SK-N-SH (cell line): ENCODE measurements at regions not wholly inside any gene's neighbourhood (a gene's known extent, or its start where the extent isn't known, plus 50 kb on each side); places are given as distances from the start of the nearest gene placed in this dataset.

Source experiments
- CTCF ChIA-PET: fragments of 300-600, 350-600 bp; formaldehyde crosslinking; extraction: SDS; loops from one replicate; lab custom pipeline; 2021; lab: Yijun Ruan, JAX
- POLR2A ChIA-PET: fragments of 350-600 bp; sonication (Branson Sonifier 250); formaldehyde crosslinking; extraction: SDS; loops from one replicate; lab custom pipeline; 2020; ENCODE audit warnings: antibody characterized with exemption, inconsistent platforms; lab: Yijun Ruan, JAX
- DNase-seq: peaks from one replicate; pipeline ENCODE4 v3.0.0; 2012
- H2AFZ ChIP-seq: fragments of 200-600 bp; sonication (generic); 2 replicates; pipeline ENCODE4 v1.8.1; 2016; ENCODE audit warnings: antibody characterized with exemption, mild to moderate bottlenecking, low read depth
- H3F3A ChIP-seq: fragments of 200-600 bp; sonication (generic); replicated peaks from 2 replicates; pipeline ENCODE3; 2016; ENCODE audit warnings: antibody characterized with exemption, mild to moderate bottlenecking; ENCODE audit not compliant: insufficient read depth
- H3K27ac ChIP-seq, 2 experiments: fragments of 200-500 bp in 1 of 2; fragments of 200-600 bp in 1 of 2; sonication (Bioruptor generic) in 1 of 2; sonication (generic), shearing (Covaris generic) in 1 of 2; 2 replicates each; pipeline versions ENCODE4 v1.5.1 to v1.6.1; 2014 to 2016; ENCODE audit warnings: low read depth in 2 of 2, inconsistent platforms in 1 of 2, low read length in 1 of 2, mild to moderate bottlenecking in 1 of 2, mixed read lengths in 1 of 2
- H3K27me3 ChIP-seq: fragments of 200-600 bp; sonication (generic), shearing (Covaris generic); 2 replicates; pipeline ENCODE4 v1.6.1; 2016; ENCODE audit warnings: mixed run types; ENCODE audit not compliant: insufficient read depth
- H3K36me3 ChIP-seq, 2 experiments: fragments of 200-500 bp in 1 of 2; fragments of 200-600 bp in 1 of 2; sonication (Bioruptor generic) in 1 of 2; sonication (generic) in 1 of 2; replicated peaks in 1 of 2; 2 replicates each; pipeline versions ENCODE3 to v1.5.1; 2014 to 2016; ENCODE audit warnings: low read length in 1 of 2, mild to moderate bottlenecking in 1 of 2; ENCODE audit not compliant: insufficient read depth in 2 of 2, control insufficient read depth in 1 of 2
- H3K4me1 ChIP-seq, 2 experiments: fragments of 200-500 bp in 1 of 2; fragments of 200-600 bp in 1 of 2; sonication (Bioruptor generic) in 1 of 2; sonication (generic), shearing (Covaris generic) in 1 of 2; 2 replicates each; pipeline versions ENCODE4 v1.5.1 to v1.6.1; 2014 to 2016; ENCODE audit warnings: low read depth in 1 of 2, low read length in 1 of 2, mixed run types in 1 of 2; ENCODE audit not compliant: insufficient read depth in 2 of 2, control insufficient read depth in 1 of 2
- H3K4me2 ChIP-seq: fragments of 200-600 bp; sonication (generic), shearing (Covaris generic); 2 replicates; pipeline ENCODE4 v1.6.1; 2017; ENCODE audit warnings: mixed run types
- H3K4me3 ChIP-seq, 2 experiments: fragments of 200-500 bp in 1 of 2; fragments of 200-600 bp in 1 of 2; sonication (Bioruptor generic) in 1 of 2; sonication (generic), shearing (Covaris generic) in 1 of 2; 2 replicates each; pipeline versions ENCODE4 v1.5.1 to v1.8.1; 2014 to 2016; ENCODE audit warnings: low read depth in 2 of 2, inconsistent platforms in 1 of 2, low read length in 1 of 2, mild to moderate bottlenecking in 1 of 2, mixed read lengths in 1 of 2, moderate library complexity in 1 of 2
- H3K79me2 ChIP-seq: fragments of 200-600 bp; sonication (generic); 2 replicates; pipeline ENCODE4 v1.8.1; 2017; ENCODE audit warnings: mild to moderate bottlenecking; ENCODE audit not compliant: insufficient read depth
- H3K9ac ChIP-seq: fragments of 200-600 bp; sonication (generic); 2 replicates; pipeline ENCODE4 v1.6.1; 2017; ENCODE audit warnings: mixed run types
- H3K9me2 ChIP-seq: fragments of 200-600 bp; sonication (generic); 2 replicates; pipeline ENCODE4 v1.6.1; 2017; ENCODE audit warnings: mixed run types
- H3K9me3 ChIP-seq: fragments of 200-600 bp; sonication (generic); 2 replicates; pipeline ENCODE4 v1.6.1; 2017; ENCODE audit warnings: mixed run types, mild to moderate bottlenecking, moderate library complexity
- H4K20me1 ChIP-seq: fragments of 200-600 bp; sonication (generic); 2 replicates; pipeline ENCODE4 v1.6.1; 2017; ENCODE audit warnings: mild to moderate bottlenecking, mixed run types; ENCODE audit not compliant: insufficient read depth
- CHD2 ChIP-seq: fragments of 150-350 bp; IDR thresholded peaks from 2 replicates; pipeline ENCODE4 v1.6.1; 2018; ENCODE audit warnings: low read length; ENCODE audit not compliant: partially characterized antibody
- EP300 ChIP-seq, 2 experiments: IDR thresholded peaks; 2 replicates each; pipeline versions ENCODE4 v1.4.0 to v1.6.1; 2012; ENCODE audit warnings: borderline replicate concordance in 1 of 2, low read depth in 1 of 2, low read length in 1 of 2
- EZH2phosphoT487 ChIP-seq: fragments of 200-600 bp; sonication (generic); IDR thresholded peaks from 2 replicates; pipeline ENCODE4 v1.6.1; 2017; ENCODE audit warnings: low read depth, mixed run types, mild to moderate bottlenecking, antibody characterized with exemption, moderate library complexity, borderline replicate concordance
- FOSL2 ChIP-seq: IDR thresholded peaks from 2 replicates; pipeline ENCODE4 v1.4.0; 2012; ENCODE audit warnings: low read depth, mild to moderate bottlenecking, moderate library complexity, borderline replicate concordance
- FOXJ3 ChIP-seq: sonication (generic); formaldehyde crosslinking; IDR thresholded peaks from 2 replicates; pipeline ENCODE4 v1.5.1; 2020; ENCODE audit warnings: mild to moderate bottlenecking, missing genetic modification reagents
- FOXM1 ChIP-seq: IDR thresholded peaks from 2 replicates; pipeline ENCODE4 v1.4.0; 2012; ENCODE audit warnings: low read depth, mild to moderate bottlenecking
- IRF3 ChIP-seq: fragments of 150-350 bp; IDR thresholded peaks from 2 replicates; pipeline ENCODE4 v1.6.1; 2016; ENCODE audit warnings: mild to moderate bottlenecking, low read depth, low read length
- MAX ChIP-seq: IDR thresholded peaks from 2 replicates; pipeline ENCODE4 v1.4.0; 2012; ENCODE audit warnings: low read depth
- MXI1 ChIP-seq: IDR thresholded peaks from 2 replicates; pipeline ENCODE4 v1.6.1; 2012; ENCODE audit warnings: mild to moderate bottlenecking, low read depth, low read length, improper control_type of control experiment
- NRF1 ChIP-seq: IDR thresholded peaks from 2 replicates; pipeline ENCODE4 v1.6.1; 2012; ENCODE audit warnings: low read depth, mild to moderate bottlenecking, low read length
- RCOR1 ChIP-seq: fragments of 150-350 bp; IDR thresholded peaks from 2 replicates; pipeline ENCODE4 v1.6.1; 2017; ENCODE audit warnings: antibody characterized with exemption, low read length
- RXRA ChIP-seq: IDR thresholded peaks from 2 replicates; pipeline ENCODE4 v1.4.0; 2012; ENCODE audit warnings: low read depth, mild to moderate bottlenecking, borderline replicate concordance
- SIN3A ChIP-seq: IDR thresholded peaks from 2 replicates; pipeline ENCODE4 v1.6.1; 2012; ENCODE audit warnings: low read depth, mild to moderate bottlenecking, low read length, moderate library complexity, borderline replicate concordance
- TCF12 ChIP-seq: IDR thresholded peaks from 2 replicates; pipeline ENCODE4 v1.4.0; 2012
- TEAD4 ChIP-seq: IDR thresholded peaks from 2 replicates; pipeline ENCODE4 v1.4.0; 2012; ENCODE audit warnings: mild to moderate bottlenecking, borderline replicate concordance; ENCODE audit not compliant: insufficient read depth
- WGBS: methylation state at CpG from one replicate; pipeline ENCODE4 v1.1.6; 2017; ENCODE audit warnings: low lambda C conversion rate; 5-methylcytosine and 5-hydroxymethylcytosine counted together
- TF ChIP-seq, protein P1 (sequence below): IDR thresholded peaks from 2 replicates; pipeline ENCODE4 v1.6.1; 2012; ENCODE audit warnings: mild to moderate bottlenecking, low read depth, low read length, moderate library complexity
- TF ChIP-seq, protein P2 (sequence below): IDR thresholded peaks from 2 replicates; pipeline ENCODE4 v1.4.0; 2012; ENCODE audit warnings: low read depth, borderline replicate concordance

- TF ChIP-seq, protein P1, sequence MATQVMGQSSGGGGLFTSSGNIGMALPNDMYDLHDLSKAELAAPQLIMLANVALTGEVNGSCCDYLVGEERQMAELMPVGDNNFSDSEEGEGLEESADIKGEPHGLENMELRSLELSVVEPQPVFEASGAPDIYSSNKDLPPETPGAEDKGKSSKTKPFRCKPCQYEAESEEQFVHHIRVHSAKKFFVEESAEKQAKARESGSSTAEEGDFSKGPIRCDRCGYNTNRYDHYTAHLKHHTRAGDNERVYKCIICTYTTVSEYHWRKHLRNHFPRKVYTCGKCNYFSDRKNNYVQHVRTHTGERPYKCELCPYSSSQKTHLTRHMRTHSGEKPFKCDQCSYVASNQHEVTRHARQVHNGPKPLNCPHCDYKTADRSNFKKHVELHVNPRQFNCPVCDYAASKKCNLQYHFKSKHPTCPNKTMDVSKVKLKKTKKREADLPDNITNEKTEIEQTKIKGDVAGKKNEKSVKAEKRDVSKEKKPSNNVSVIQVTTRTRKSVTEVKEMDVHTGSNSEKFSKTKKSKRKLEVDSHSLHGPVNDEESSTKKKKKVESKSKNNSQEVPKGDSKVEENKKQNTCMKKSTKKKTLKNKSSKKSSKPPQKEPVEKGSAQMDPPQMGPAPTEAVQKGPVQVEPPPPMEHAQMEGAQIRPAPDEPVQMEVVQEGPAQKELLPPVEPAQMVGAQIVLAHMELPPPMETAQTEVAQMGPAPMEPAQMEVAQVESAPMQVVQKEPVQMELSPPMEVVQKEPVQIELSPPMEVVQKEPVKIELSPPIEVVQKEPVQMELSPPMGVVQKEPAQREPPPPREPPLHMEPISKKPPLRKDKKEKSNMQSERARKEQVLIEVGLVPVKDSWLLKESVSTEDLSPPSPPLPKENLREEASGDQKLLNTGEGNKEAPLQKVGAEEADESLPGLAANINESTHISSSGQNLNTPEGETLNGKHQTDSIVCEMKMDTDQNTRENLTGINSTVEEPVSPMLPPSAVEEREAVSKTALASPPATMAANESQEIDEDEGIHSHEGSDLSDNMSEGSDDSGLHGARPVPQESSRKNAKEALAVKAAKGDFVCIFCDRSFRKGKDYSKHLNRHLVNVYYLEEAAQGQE = no peak
- TF ChIP-seq FOSL2 = no peak
- TF ChIP-seq EZH2phosphoT487 = no peak
- TF ChIP-seq EP300 (IDR thresholded peaks at IDR 0.05; ENCODE audit: borderline replicate concordance in 1 of 2, low read depth in 1 of 2, low read length in 1 of 2) = no peak
- no peak for TF ChIP-seq FOXM1
- no peak for TF ChIP-seq IRF3
- no peak for TF ChIP-seq RXRA
- no peak for TF ChIP-seq MAX
- TF ChIP-seq, protein P2, sequence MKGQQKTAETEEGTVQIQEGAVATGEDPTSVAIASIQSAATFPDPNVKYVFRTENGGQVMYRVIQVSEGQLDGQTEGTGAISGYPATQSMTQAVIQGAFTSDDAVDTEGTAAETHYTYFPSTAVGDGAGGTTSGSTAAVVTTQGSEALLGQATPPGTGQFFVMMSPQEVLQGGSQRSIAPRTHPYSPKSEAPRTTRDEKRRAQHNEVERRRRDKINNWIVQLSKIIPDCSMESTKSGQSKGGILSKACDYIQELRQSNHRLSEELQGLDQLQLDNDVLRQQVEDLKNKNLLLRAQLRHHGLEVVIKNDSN = no peak
These were observed 140.2 kb upstream of the COL11A1 start (continued) for GRCh38 chr1:103248417-103249102.

- TF ChIP-seq FOXJ3 (CRISPR knock-in tag) (no peak), MXI1 (no peak), NRF1 (no peak), TCF12 (no peak), TEAD4 (no peak), EZH2phosphoT487 (no peak), RCOR1 (no peak), IRF3 (no peak), CHD2 (no peak), SIN3A (no peak)
- TF ChIP-seq, protein P1 = no peak
- TF ChIP-seq, all 33 proteins: peak for 0
- CTCF ChIA-PET = no interaction called here
- H2AFZ ChIP-seq = no peak overlapping the region
These were observed 139.2 kb upstream of the COL11A1 start for GRCh38 chr1:103247517-103247916.

More at GRCh38 chr1:103247517-103247916, 139.2 kb upstream of the COL11A1 start:
- 3% methylated on average over 2 of the region's 2 CpGs for WGBS
- Histone ChIP-seq H3K9ac (no peak overlapping the region), H3K79me2 (no peaks in the 10 kb centered on the region), H3K27ac (no peak overlapping the region), H3K9me2 (no peaks in the 10 kb centered on the region), H3K27me3 (no peaks in the 10 kb centered on the region), H3K4me3 (no peak overlapping the region), H4K20me1 (no peaks in the 10 kb centered on the region), H3K4me1 (peaks cover 0 to 7% of the 10 kb centered on the region in 2 experiments; a peak in 1 of 4 replicates), H3K36me3 (no peaks in the 10 kb centered on the region), H3K9me3 (no peaks in the 10 kb centered on the region), H3F3A (peaks cover 7% of the 10 kb centered on the region), H3K4me2 (no peak overlapping the region)
- POLR2A ChIA-PET = no interaction called here
- no peak for DNase-seq
